SK-N-SH (cell line): ENCODE measurements at regions not wholly inside any gene's neighbourhood (a gene's known extent, or its start where the extent isn't known, plus 50 kb on each side); places are given as distances from the start of the nearest gene placed in this dataset.

Experiments used
- CTCF ChIA-PET: fragments of 300-600, 350-600 bp; formaldehyde crosslinking; extraction: SDS; loops from one replicate; lab custom pipeline; 2021; lab: Yijun Ruan, JAX
- POLR2A ChIA-PET: fragments of 350-600 bp; sonication (Branson Sonifier 250); formaldehyde crosslinking; extraction: SDS; loops from one replicate; lab custom pipeline; 2020; ENCODE audit warnings: antibody characterized with exemption, inconsistent platforms; lab: Yijun Ruan, JAX
- DNase-seq: peaks from one replicate; pipeline ENCODE4 v3.0.0; 2012
- H2AFZ ChIP-seq: fragments of 200-600 bp; sonication (generic); 2 replicates; pipeline ENCODE4 v1.8.1; 2016; ENCODE audit warnings: antibody characterized with exemption, mild to moderate bottlenecking, low read depth
- H3F3A ChIP-seq: fragments of 200-600 bp; sonication (generic); replicated peaks from 2 replicates; pipeline ENCODE3; 2016; ENCODE audit warnings: antibody characterized with exemption, mild to moderate bottlenecking; ENCODE audit not compliant: insufficient read depth
- H3K27ac ChIP-seq, 2 experiments: fragments of 200-500 bp in 1 of 2; fragments of 200-600 bp in 1 of 2; sonication (Bioruptor generic) in 1 of 2; sonication (generic), shearing (Covaris generic) in 1 of 2; 2 replicates each; pipeline versions ENCODE4 v1.5.1 to v1.6.1; 2014 to 2016; ENCODE audit warnings: low read depth in 2 of 2, inconsistent platforms in 1 of 2, low read length in 1 of 2, mild to moderate bottlenecking in 1 of 2, mixed read lengths in 1 of 2
- H3K27me3 ChIP-seq: fragments of 200-600 bp; sonication (generic), shearing (Covaris generic); 2 replicates; pipeline ENCODE4 v1.6.1; 2016; ENCODE audit warnings: mixed run types; ENCODE audit not compliant: insufficient read depth
- H3K36me3 ChIP-seq, 2 experiments: fragments of 200-500 bp in 1 of 2; fragments of 200-600 bp in 1 of 2; sonication (Bioruptor generic) in 1 of 2; sonication (generic) in 1 of 2; replicated peaks in 1 of 2; 2 replicates each; pipeline versions ENCODE3 to v1.5.1; 2014 to 2016; ENCODE audit warnings: low read length in 1 of 2, mild to moderate bottlenecking in 1 of 2; ENCODE audit not compliant: insufficient read depth in 2 of 2, control insufficient read depth in 1 of 2
- H3K4me1 ChIP-seq, 2 experiments: fragments of 200-500 bp in 1 of 2; fragments of 200-600 bp in 1 of 2; sonication (Bioruptor generic) in 1 of 2; sonication (generic), shearing (Covaris generic) in 1 of 2; 2 replicates each; pipeline versions ENCODE4 v1.5.1 to v1.6.1; 2014 to 2016; ENCODE audit warnings: low read depth in 1 of 2, low read length in 1 of 2, mixed run types in 1 of 2; ENCODE audit not compliant: insufficient read depth in 2 of 2, control insufficient read depth in 1 of 2
- H3K4me2 ChIP-seq: fragments of 200-600 bp; sonication (generic), shearing (Covaris generic); 2 replicates; pipeline ENCODE4 v1.6.1; 2017; ENCODE audit warnings: mixed run types
- H3K4me3 ChIP-seq, 2 experiments: fragments of 200-500 bp in 1 of 2; fragments of 200-600 bp in 1 of 2; sonication (Bioruptor generic) in 1 of 2; sonication (generic), shearing (Covaris generic) in 1 of 2; 2 replicates each; pipeline versions ENCODE4 v1.5.1 to v1.8.1; 2014 to 2016; ENCODE audit warnings: low read depth in 2 of 2, inconsistent platforms in 1 of 2, low read length in 1 of 2, mild to moderate bottlenecking in 1 of 2, mixed read lengths in 1 of 2, moderate library complexity in 1 of 2
- H3K79me2 ChIP-seq: fragments of 200-600 bp; sonication (generic); 2 replicates; pipeline ENCODE4 v1.8.1; 2017; ENCODE audit warnings: mild to moderate bottlenecking; ENCODE audit not compliant: insufficient read depth
- H3K9ac ChIP-seq: fragments of 200-600 bp; sonication (generic); 2 replicates; pipeline ENCODE4 v1.6.1; 2017; ENCODE audit warnings: mixed run types
- H3K9me2 ChIP-seq: fragments of 200-600 bp; sonication (generic); 2 replicates; pipeline ENCODE4 v1.6.1; 2017; ENCODE audit warnings: mixed run types
- H3K9me3 ChIP-seq: fragments of 200-600 bp; sonication (generic); 2 replicates; pipeline ENCODE4 v1.6.1; 2017; ENCODE audit warnings: mixed run types, mild to moderate bottlenecking, moderate library complexity
- H4K20me1 ChIP-seq: fragments of 200-600 bp; sonication (generic); 2 replicates; pipeline ENCODE4 v1.6.1; 2017; ENCODE audit warnings: mild to moderate bottlenecking, mixed run types; ENCODE audit not compliant: insufficient read depth
- CHD2 ChIP-seq: fragments of 150-350 bp; IDR thresholded peaks from 2 replicates; pipeline ENCODE4 v1.6.1; 2018; ENCODE audit warnings: low read length; ENCODE audit not compliant: partially characterized antibody
- EZH2phosphoT487 ChIP-seq: fragments of 200-600 bp; sonication (generic); IDR thresholded peaks from 2 replicates; pipeline ENCODE4 v1.6.1; 2017; ENCODE audit warnings: low read depth, mixed run types, mild to moderate bottlenecking, antibody characterized with exemption, moderate library complexity, borderline replicate concordance
- FOSL2 ChIP-seq: IDR thresholded peaks from 2 replicates; pipeline ENCODE4 v1.4.0; 2012; ENCODE audit warnings: low read depth, mild to moderate bottlenecking, moderate library complexity, borderline replicate concordance
- FOXJ3 ChIP-seq: sonication (generic); formaldehyde crosslinking; IDR thresholded peaks from 2 replicates; pipeline ENCODE4 v1.5.1; 2020; ENCODE audit warnings: mild to moderate bottlenecking, missing genetic modification reagents
- FOXM1 ChIP-seq: IDR thresholded peaks from 2 replicates; pipeline ENCODE4 v1.4.0; 2012; ENCODE audit warnings: low read depth, mild to moderate bottlenecking
- GABPA ChIP-seq: IDR thresholded peaks from 2 replicates; pipeline ENCODE4 v1.4.0; 2012; ENCODE audit warnings: low read depth, mild to moderate bottlenecking
- GATA2 ChIP-seq: sonication (generic); formaldehyde crosslinking; IDR thresholded peaks from 2 replicates; pipeline ENCODE4 v1.5.0; 2020; ENCODE audit warnings: mild to moderate bottlenecking, missing genetic modification reagents
- MXI1 ChIP-seq: IDR thresholded peaks from 2 replicates; pipeline ENCODE4 v1.6.1; 2012; ENCODE audit warnings: mild to moderate bottlenecking, low read depth, low read length, improper control_type of control experiment
- PBX3 ChIP-seq: IDR thresholded peaks from 2 replicates; pipeline ENCODE4; 2012
- POLR2AphosphoS5 ChIP-seq: IDR thresholded peaks from 2 replicates; pipeline ENCODE4 v1.6.1; 2012; ENCODE audit warnings: low read depth, low read length
- RCOR1 ChIP-seq: fragments of 150-350 bp; IDR thresholded peaks from 2 replicates; pipeline ENCODE4 v1.6.1; 2017; ENCODE audit warnings: antibody characterized with exemption, low read length
- RFX5 ChIP-seq: IDR thresholded peaks from 2 replicates; pipeline ENCODE4 v1.6.1; 2012; ENCODE audit warnings: mild to moderate bottlenecking, improper control_type of control experiment, low read length
- SMC3 ChIP-seq: IDR thresholded peaks from 2 replicates; pipeline ENCODE4 v1.6.1; 2012; ENCODE audit warnings: low read depth, low read length, improper control_type of control experiment
- TAF1 ChIP-seq: IDR thresholded peaks from 2 replicates; pipeline ENCODE4 v1.6.1; 2012; ENCODE audit warnings: low read depth, mild to moderate bottlenecking, low read length, moderate library complexity, borderline replicate concordance
- TCF12 ChIP-seq: IDR thresholded peaks from 2 replicates; pipeline ENCODE4 v1.4.0; 2012
- WGBS: methylation state at CpG from one replicate; pipeline ENCODE4 v1.1.6; 2017; ENCODE audit warnings: low lambda C conversion rate; 5-methylcytosine and 5-hydroxymethylcytosine counted together
- TF ChIP-seq, protein P1 (sequence below): fragments of 200-600 bp; sonication (generic); IDR thresholded peaks from 2 replicates; pipeline ENCODE4 v1.6.1; 2017; ENCODE audit warnings: antibody characterized with exemption, mild to moderate bottlenecking, moderate library complexity
- TF ChIP-seq, protein P2 (sequence below): IDR thresholded peaks from 2 replicates; pipeline ENCODE4 v1.4.0; 2012; ENCODE audit warnings: low read depth, borderline replicate concordance
- TF ChIP-seq, protein P3 (sequence below): IDR thresholded peaks from 2 replicates; pipeline ENCODE4 v1.4.0; 2012; ENCODE audit warnings: low read depth
- TF ChIP-seq, protein P4 (sequence below): IDR thresholded peaks from 2 replicates; pipeline ENCODE4 v1.6.1; 2012; ENCODE audit warnings: mild to moderate bottlenecking, low read depth, low read length, moderate library complexity

GRCh38 chr6:9007027-9007426 lies 571.7 kb upstream of the SLC35B3 start:
- Histone ChIP-seq H3F3A (no peaks in the 10 kb centered on the region), H3K4me3 (no peak overlapping the region), H4K20me1 (no peaks in the 10 kb centered on the region), H3K9ac (no peak overlapping the region), H3K27me3 (no peaks in the 10 kb centered on the region), H3K4me1 (no peaks in the 10 kb centered on the region), H3K9me2 (no peaks in the 10 kb centered on the region), H3K36me3 (no peaks in the 10 kb centered on the region), H3K9me3 (no peaks in the 10 kb centered on the region), H3K79me2 (no peaks in the 10 kb centered on the region), H3K27ac (no peak overlapping the region), H3K4me2 (no peak overlapping the region), H2AFZ (no peak overlapping the region)
- no peak for DNase-seq
- ChIA-PET CTCF (no interaction called here), POLR2A (no interaction called here)
- TF ChIP-seq, protein P1, sequence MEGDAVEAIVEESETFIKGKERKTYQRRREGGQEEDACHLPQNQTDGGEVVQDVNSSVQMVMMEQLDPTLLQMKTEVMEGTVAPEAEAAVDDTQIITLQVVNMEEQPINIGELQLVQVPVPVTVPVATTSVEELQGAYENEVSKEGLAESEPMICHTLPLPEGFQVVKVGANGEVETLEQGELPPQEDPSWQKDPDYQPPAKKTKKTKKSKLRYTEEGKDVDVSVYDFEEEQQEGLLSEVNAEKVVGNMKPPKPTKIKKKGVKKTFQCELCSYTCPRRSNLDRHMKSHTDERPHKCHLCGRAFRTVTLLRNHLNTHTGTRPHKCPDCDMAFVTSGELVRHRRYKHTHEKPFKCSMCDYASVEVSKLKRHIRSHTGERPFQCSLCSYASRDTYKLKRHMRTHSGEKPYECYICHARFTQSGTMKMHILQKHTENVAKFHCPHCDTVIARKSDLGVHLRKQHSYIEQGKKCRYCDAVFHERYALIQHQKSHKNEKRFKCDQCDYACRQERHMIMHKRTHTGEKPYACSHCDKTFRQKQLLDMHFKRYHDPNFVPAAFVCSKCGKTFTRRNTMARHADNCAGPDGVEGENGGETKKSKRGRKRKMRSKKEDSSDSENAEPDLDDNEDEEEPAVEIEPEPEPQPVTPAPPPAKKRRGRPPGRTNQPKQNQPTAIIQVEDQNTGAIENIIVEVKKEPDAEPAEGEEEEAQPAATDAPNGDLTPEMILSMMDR, result no peak
- 3% methylated on average over 5 of the region's 5 CpGs for whole genome bisulfite sequencing

DNA sequence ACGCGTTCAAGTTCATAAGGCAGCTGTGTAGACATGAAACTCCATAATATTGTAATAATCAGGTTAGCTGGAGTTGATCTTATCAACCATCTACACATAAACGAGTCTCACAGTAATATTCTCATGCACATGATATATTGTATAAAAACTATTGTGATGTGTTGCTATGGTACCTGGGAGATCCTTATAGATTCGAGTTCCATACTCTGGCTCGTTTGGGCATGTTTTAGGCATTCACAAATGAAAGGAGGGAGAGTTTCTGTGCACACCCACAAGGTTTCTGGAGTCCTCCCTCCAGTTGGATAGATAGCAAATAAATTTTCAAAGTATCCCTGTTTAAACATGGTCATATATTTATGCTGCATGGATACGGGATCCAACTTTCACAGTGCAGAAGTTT lies 567.5 kb upstream of the SLC35B3 start:
- CTCF ChIA-PET, result no interaction called here
- H3F3A ChIP-seq, result no peaks in the 10 kb centered on the region
- H3K4me3 ChIP-seq, result no peak overlapping the region
- no peak for DNase-seq
- no peaks in the 10 kb centered on the region for H3K9me2 ChIP-seq
- H3K9me3 ChIP-seq, result no peaks in the 10 kb centered on the region; the same call in 1 of the 2 replicates
- POLR2A ChIA-PET, result no interaction called here
- TF ChIP-seq POLR2AphosphoS5 (no peak), GATA2 (CRISPR knock-in tag) (no peak), RCOR1 (no peak), TCF12 (no peak), RFX5 (no peak), TAF1 (no peak), SMC3 (no peak), FOXJ3 (CRISPR knock-in tag) (no peak), PBX3 (no peak), FOXM1 (no peak), MXI1 (no peak), GABPA (no peak), EZH2phosphoT487 (no peak), CHD2 (no peak), FOSL2 (no peak)
- TF ChIP-seq, protein P2, sequence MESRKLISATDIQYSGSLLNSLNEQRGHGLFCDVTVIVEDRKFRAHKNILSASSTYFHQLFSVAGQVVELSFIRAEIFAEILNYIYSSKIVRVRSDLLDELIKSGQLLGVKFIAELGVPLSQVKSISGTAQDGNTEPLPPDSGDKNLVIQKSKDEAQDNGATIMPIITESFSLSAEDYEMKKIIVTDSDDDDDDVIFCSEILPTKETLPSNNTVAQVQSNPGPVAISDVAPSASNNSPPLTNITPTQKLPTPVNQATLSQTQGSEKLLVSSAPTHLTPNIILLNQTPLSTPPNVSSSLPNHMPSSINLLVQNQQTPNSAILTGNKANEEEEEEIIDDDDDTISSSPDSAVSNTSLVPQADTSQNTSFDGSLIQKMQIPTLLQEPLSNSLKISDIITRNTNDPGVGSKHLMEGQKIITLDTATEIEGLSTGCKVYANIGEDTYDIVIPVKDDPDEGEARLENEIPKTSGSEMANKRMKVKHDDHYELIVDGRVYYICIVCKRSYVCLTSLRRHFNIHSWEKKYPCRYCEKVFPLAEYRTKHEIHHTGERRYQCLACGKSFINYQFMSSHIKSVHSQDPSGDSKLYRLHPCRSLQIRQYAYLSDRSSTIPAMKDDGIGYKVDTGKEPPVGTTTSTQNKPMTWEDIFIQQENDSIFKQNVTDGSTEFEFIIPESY, result no peak
- TF ChIP-seq, protein P3, sequence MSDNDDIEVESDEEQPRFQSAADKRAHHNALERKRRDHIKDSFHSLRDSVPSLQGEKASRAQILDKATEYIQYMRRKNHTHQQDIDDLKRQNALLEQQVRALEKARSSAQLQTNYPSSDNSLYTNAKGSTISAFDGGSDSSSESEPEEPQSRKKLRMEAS, result no peak
- TF ChIP-seq, protein P4, sequence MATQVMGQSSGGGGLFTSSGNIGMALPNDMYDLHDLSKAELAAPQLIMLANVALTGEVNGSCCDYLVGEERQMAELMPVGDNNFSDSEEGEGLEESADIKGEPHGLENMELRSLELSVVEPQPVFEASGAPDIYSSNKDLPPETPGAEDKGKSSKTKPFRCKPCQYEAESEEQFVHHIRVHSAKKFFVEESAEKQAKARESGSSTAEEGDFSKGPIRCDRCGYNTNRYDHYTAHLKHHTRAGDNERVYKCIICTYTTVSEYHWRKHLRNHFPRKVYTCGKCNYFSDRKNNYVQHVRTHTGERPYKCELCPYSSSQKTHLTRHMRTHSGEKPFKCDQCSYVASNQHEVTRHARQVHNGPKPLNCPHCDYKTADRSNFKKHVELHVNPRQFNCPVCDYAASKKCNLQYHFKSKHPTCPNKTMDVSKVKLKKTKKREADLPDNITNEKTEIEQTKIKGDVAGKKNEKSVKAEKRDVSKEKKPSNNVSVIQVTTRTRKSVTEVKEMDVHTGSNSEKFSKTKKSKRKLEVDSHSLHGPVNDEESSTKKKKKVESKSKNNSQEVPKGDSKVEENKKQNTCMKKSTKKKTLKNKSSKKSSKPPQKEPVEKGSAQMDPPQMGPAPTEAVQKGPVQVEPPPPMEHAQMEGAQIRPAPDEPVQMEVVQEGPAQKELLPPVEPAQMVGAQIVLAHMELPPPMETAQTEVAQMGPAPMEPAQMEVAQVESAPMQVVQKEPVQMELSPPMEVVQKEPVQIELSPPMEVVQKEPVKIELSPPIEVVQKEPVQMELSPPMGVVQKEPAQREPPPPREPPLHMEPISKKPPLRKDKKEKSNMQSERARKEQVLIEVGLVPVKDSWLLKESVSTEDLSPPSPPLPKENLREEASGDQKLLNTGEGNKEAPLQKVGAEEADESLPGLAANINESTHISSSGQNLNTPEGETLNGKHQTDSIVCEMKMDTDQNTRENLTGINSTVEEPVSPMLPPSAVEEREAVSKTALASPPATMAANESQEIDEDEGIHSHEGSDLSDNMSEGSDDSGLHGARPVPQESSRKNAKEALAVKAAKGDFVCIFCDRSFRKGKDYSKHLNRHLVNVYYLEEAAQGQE, result no peak
- H3K27ac ChIP-seq, result no peak overlapping the region
- H3K79me2 ChIP-seq, result no peaks in the 10 kb centered on the region
- H4K20me1 ChIP-seq, result no peaks in the 10 kb centered on the region
- H2AFZ ChIP-seq, result no peak overlapping the region
- no peaks in the 10 kb centered on the region for H3K27me3 ChIP-seq
- no peak overlapping the region for H3K4me2 ChIP-seq
- H3K4me1 ChIP-seq, result no peaks in the 10 kb centered on the region
- WGBS, result 3% methylated on average over 6 of the region's 6 CpGs
- no peaks in the 10 kb centered on the region for H3K36me3 ChIP-seq
- no peak overlapping the region for H3K9ac ChIP-seq
